NCI-H345 (cell line): ENCODE measurements at regions not wholly inside any gene's neighbourhood (a gene's known extent, or its start where the extent isn't known, plus 50 kb on each side); places are given as distances from the start of the nearest gene placed in this dataset.

Source experiments
- DNase-seq: peaks from one replicate; lab custom pipeline; 2025; lab: John Stamatoyannopoulos, UW

- no peak for DNase-seq
Measured at GRCh38 chr6:62670490-62671223, 384.6 kb upstream of the KHDRBS2 start.

- no peak for DNase-seq
Measured at GRCh38 chr6:62669831-62670230, 383.8 kb upstream of the KHDRBS2 start.

- DNase-seq = no peak
Measured at GRCh38 chr6:62652692-62653328, 366.8 kb upstream of the KHDRBS2 start.

- no peak for DNase-seq
Measured at GRCh38 chr6:62645274-62645673, 359.2 kb upstream of the KHDRBS2 start.

- no peak for DNase-seq
Measured at GRCh38 chr6:62640749-62641148, 354.7 kb upstream of the KHDRBS2 start.

GRCh38 chr6:62626661-62627060 is 340.6 kb upstream of the KHDRBS2 start:
- DNase-seq = no peak

- no peak for DNase-seq
Measured at GRCh38 chr6:62623846-62624532, 338.0 kb upstream of the KHDRBS2 start.

- no peak for DNase-seq
Measured at GRCh38 chr6:62615366-62616015, 329.5 kb upstream of the KHDRBS2 start.

- DNase-seq = no peak
Measured at GRCh38 chr6:62614442-62614841, 328.4 kb upstream of the KHDRBS2 start.

- no peak for DNase-seq
Measured at GRCh38 chr6:62613928-62614327, 327.9 kb upstream of the KHDRBS2 start.

GRCh38 chr6:62612471-62612870 is 326.4 kb upstream of the KHDRBS2 start:
- DNase-seq = no peak

- DNase-seq = no peak
Measured at GRCh38 chr6:62570372-62570771, 284.3 kb upstream of the KHDRBS2 start.

GRCh38 chr6:62541502-62541901 is 255.5 kb upstream of the KHDRBS2 start:
- no peak for DNase-seq

- no peak for DNase-seq
Measured at GRCh38 chr6:62530985-62531384, 245.0 kb upstream of the KHDRBS2 start.

GRCh38 chr6:62528894-62529526 is 243.0 kb upstream of the KHDRBS2 start:
- no peak for DNase-seq

GRCh38 chr6:62523630-62524029 is 237.6 kb upstream of the KHDRBS2 start:
- no peak for DNase-seq

GRCh38 chr6:62519574-62519973 is 233.5 kb upstream of the KHDRBS2 start:
- DNase-seq = no peak

- DNase-seq = no peak
Measured at GRCh38 chr6:62516291-62517141, 230.5 kb upstream of the KHDRBS2 start.

- no peak for DNase-seq
Measured at GRCh38 chr6:62492192-62492822, 206.3 kb upstream of the KHDRBS2 start.

- DNase-seq = no peak
Measured at GRCh38 chr6:62480544-62480943, 194.5 kb upstream of the KHDRBS2 start.
